ENCODE measurements at regions not wholly inside any gene's neighbourhood (a gene's known extent, or its start where the extent isn't known, plus 50 kb on each side); places are given as distances from the start of the nearest gene placed in this dataset.

- no peak for TF ChIP-seq ZNF462 (CRISPR knock-in tag; IDR thresholded peaks at IDR 0.05)
Measured at GRCh38 chr2:14776216-14776615, 143.7 kb downstream of the LRATD1 start (continued).

- Histone ChIP-seq H3K79me2 (replicated peaks; ENCODE audit: insufficient read depth) (no peaks in the 10 kb centered on the region), H3K27ac (ENCODE audit: low read depth) (no peak overlapping the region), H2AFZ (no peak overlapping the region), H3K36me3 (ENCODE audit: insufficient read depth) (0 out of 2 replicates have a peak, but pooled peaks cover 3% of the 10 kb centered on the region), H3K4me2 (no peak overlapping the region), H3F3A (replicated peaks; ENCODE audit: low read depth) (no peaks in the 10 kb centered on the region), H3K4me3 (no peak overlapping the region), H3K4me1 (ENCODE audit: insufficient read depth) (no peaks in the 10 kb centered on the region), H4K20me1 (replicated peaks; ENCODE audit: insufficient read depth) (no peaks in the 10 kb centered on the region), H3K27me3 (ENCODE audit: insufficient read depth) (no peaks in the 10 kb centered on the region), H3K9me2 (ENCODE audit: insufficient read depth) (peaks cover 6% of the 10 kb centered on the region; the same call in 1 of the 2 replicates)
- Mint-ChIP-seq H3K36me3 (ENCODE audit: low read depth) (no peaks in the 10 kb centered on the region), H3K9me3 (peaks cover 4% of the 10 kb centered on the region; the same call in 1 of the 3 replicates), H3K27me3 (ENCODE audit: insufficient read depth, low read depth, poor library complexity) (no peaks in the 10 kb centered on the region), H3K27ac (no peak overlapping the region), H3K4me3 (no peak overlapping the region), H3K4me1 (no peaks in the 10 kb centered on the region)
- DNase-seq (ENCODE audit: low spot score) (no peak), ATAC-seq (no peak)
- TF ChIP-seq JUNB (IDR thresholded peaks at IDR 0.05; ENCODE audit: unreplicated experiment) (no peak), ZNF331 (CRISPR knock-in tag; IDR thresholded peaks at IDR 0.05; ENCODE audit: low read depth) (no peak), ZNF462 (CRISPR knock-in tag; IDR thresholded peaks at IDR 0.05) (no peak), NANOG (IDR thresholded peaks at IDR 0.05; ENCODE audit: borderline replicate concordance) (no peak), POLR2AphosphoS5 (IDR thresholded peaks at IDR 0.05; ENCODE audit: low read depth) (no peak), STAT1 (IDR thresholded peaks at IDR 0.05; ENCODE audit: unreplicated experiment) (no peak), REST (IDR thresholded peaks at IDR 0.05; ENCODE audit: unreplicated experiment) (no peak)
Measured at GRCh38 chr2:14778015-14778414, 145.5 kb downstream of the LRATD1 start.

Measured in GM23338 (cell line).